HL-60 (cell line): ENCODE measurements at regions not wholly inside any gene's neighbourhood (a gene's known extent, or its start where the extent isn't known, plus 50 kb on each side); places are given as distances from the start of the nearest gene placed in this dataset.

Experiments
- POLR2AphosphoS5 ChIP-seq: IDR thresholded peaks from 2 replicates; pipeline ENCODE4 v1.6.1; 2012; ENCODE audit warnings: low read depth
- TF ChIP-seq, protein P1 (sequence below): IDR thresholded peaks from one replicate; pipeline ENCODE4 v1.5.1; 2011; ENCODE audit warnings: low read length, control low read depth, inconsistent platforms; ENCODE audit not compliant: insufficient read depth
- TF ChIP-seq, protein P2 (sequence below): IDR thresholded peaks from 2 replicates; pipeline ENCODE4 v1.6.1; 2012; ENCODE audit warnings: low read depth; ENCODE audit not compliant: insufficient replicate concordance

DNA sequence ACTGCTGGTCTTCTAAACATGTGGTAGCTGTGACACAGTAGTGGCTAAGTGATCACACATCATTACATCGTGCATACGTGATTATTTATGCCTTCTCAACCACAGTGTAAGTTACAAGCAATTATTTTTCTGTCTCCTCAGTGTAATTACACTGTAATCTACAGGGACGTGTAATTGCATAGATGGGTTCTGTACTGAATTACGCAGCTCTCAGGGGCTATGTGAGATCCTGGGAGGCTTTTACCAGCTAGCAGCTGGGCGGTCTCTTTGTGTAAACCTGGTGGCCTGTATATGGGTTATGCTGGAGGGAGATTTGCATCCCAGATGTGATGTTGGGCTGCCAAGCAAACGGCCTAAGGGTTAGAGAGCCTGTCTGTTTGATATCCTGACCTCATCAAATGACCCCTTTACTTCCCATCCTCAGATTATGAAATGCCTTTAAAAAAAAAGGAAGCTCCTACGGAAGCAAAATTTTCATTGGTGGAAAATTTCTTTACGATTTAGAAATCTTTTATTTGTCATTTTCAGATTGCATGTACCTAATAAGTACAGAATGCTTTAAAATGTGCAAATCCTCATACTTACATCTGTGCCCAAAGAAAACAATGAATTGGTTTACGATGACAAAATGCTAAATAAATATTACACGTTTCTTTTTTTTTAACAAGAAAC, 402.8 kb upstream of the JAG1 start:
- TF ChIP-seq, protein P1, sequence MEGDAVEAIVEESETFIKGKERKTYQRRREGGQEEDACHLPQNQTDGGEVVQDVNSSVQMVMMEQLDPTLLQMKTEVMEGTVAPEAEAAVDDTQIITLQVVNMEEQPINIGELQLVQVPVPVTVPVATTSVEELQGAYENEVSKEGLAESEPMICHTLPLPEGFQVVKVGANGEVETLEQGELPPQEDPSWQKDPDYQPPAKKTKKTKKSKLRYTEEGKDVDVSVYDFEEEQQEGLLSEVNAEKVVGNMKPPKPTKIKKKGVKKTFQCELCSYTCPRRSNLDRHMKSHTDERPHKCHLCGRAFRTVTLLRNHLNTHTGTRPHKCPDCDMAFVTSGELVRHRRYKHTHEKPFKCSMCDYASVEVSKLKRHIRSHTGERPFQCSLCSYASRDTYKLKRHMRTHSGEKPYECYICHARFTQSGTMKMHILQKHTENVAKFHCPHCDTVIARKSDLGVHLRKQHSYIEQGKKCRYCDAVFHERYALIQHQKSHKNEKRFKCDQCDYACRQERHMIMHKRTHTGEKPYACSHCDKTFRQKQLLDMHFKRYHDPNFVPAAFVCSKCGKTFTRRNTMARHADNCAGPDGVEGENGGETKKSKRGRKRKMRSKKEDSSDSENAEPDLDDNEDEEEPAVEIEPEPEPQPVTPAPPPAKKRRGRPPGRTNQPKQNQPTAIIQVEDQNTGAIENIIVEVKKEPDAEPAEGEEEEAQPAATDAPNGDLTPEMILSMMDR, result no peak
- no peak for TF ChIP-seq POLR2AphosphoS5
- TF ChIP-seq, protein P2, sequence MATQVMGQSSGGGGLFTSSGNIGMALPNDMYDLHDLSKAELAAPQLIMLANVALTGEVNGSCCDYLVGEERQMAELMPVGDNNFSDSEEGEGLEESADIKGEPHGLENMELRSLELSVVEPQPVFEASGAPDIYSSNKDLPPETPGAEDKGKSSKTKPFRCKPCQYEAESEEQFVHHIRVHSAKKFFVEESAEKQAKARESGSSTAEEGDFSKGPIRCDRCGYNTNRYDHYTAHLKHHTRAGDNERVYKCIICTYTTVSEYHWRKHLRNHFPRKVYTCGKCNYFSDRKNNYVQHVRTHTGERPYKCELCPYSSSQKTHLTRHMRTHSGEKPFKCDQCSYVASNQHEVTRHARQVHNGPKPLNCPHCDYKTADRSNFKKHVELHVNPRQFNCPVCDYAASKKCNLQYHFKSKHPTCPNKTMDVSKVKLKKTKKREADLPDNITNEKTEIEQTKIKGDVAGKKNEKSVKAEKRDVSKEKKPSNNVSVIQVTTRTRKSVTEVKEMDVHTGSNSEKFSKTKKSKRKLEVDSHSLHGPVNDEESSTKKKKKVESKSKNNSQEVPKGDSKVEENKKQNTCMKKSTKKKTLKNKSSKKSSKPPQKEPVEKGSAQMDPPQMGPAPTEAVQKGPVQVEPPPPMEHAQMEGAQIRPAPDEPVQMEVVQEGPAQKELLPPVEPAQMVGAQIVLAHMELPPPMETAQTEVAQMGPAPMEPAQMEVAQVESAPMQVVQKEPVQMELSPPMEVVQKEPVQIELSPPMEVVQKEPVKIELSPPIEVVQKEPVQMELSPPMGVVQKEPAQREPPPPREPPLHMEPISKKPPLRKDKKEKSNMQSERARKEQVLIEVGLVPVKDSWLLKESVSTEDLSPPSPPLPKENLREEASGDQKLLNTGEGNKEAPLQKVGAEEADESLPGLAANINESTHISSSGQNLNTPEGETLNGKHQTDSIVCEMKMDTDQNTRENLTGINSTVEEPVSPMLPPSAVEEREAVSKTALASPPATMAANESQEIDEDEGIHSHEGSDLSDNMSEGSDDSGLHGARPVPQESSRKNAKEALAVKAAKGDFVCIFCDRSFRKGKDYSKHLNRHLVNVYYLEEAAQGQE, result no peak
